Upper lobe of left lung (tissue), 4 donors: ENCODE measurements at regions not wholly inside any gene's neighbourhood (a gene's known extent, or its start where the extent isn't known, plus 50 kb on each side); places are given as distances from the start of the nearest gene placed in this dataset.

Experiments
- EP300 ChIP-seq, 4 donors: sonication (generic); formaldehyde crosslinking; IDR thresholded peaks; one replicate each; pipeline ENCODE4 v1.5.1; 2017; ENCODE audit warnings: antibody characterized with exemption in 4 of 4, control low read depth in 2 of 4
- TF ChIP-seq, protein P1 (sequence below), 6 experiments: fragments of 450-650 bp in 4 of 6; fragments of 200-600 bp in 2 of 6; sonication (generic) in 2 of 6; IDR thresholded peaks; one replicate each; pipeline ENCODE4 v1.5.1; 2016 to 2019; ENCODE audit warnings: antibody characterized with exemption in 6 of 6

GRCh38 chr14:98958048-98958631, 313.9 kb downstream of the BCL11B start:
- no peak for TF ChIP-seq EP300 (IDR thresholded peaks at IDR 0.05)
- TF ChIP-seq, protein P1, sequence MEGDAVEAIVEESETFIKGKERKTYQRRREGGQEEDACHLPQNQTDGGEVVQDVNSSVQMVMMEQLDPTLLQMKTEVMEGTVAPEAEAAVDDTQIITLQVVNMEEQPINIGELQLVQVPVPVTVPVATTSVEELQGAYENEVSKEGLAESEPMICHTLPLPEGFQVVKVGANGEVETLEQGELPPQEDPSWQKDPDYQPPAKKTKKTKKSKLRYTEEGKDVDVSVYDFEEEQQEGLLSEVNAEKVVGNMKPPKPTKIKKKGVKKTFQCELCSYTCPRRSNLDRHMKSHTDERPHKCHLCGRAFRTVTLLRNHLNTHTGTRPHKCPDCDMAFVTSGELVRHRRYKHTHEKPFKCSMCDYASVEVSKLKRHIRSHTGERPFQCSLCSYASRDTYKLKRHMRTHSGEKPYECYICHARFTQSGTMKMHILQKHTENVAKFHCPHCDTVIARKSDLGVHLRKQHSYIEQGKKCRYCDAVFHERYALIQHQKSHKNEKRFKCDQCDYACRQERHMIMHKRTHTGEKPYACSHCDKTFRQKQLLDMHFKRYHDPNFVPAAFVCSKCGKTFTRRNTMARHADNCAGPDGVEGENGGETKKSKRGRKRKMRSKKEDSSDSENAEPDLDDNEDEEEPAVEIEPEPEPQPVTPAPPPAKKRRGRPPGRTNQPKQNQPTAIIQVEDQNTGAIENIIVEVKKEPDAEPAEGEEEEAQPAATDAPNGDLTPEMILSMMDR (IDR thresholded peaks at IDR 0.05) = no peak
